Adipocyte (in vitro differentiated cells): ENCODE measurements at regions not wholly inside any gene's neighbourhood (a gene's known extent, or its start where the extent isn't known, plus 50 kb on each side); places are given as distances from the start of the nearest gene placed in this dataset.

ENCODE experiments used
- DNase-seq: peaks from one replicate; pipeline ENCODE4 v3.0.0-alpha.2; 2015; ENCODE audit warnings: low read depth
- H3K27me3 ChIP-seq: replicated peaks from 2 replicates; pipeline ENCODE4 v1.7.0; 2013; ENCODE audit warnings: mild to moderate bottlenecking, low read length, moderate library complexity; ENCODE audit not compliant: control insufficient read depth, insufficient read depth
- H3K36me3 ChIP-seq: 2 replicates; pipeline ENCODE4 v1.7.0; 2013; ENCODE audit warnings: low read length, mild to moderate bottlenecking, moderate library complexity; ENCODE audit not compliant: control insufficient read depth, insufficient read depth, severe bottlenecking
- H3K4me1 ChIP-seq: 2 replicates; pipeline ENCODE4 v1.7.0; 2013; ENCODE audit warnings: mild to moderate bottlenecking, low read length, moderate library complexity; ENCODE audit not compliant: control insufficient read depth, insufficient read depth
- H3K4me3 ChIP-seq: 2 replicates; pipeline ENCODE4 v1.7.0; 2013; ENCODE audit warnings: mild to moderate bottlenecking, low read length, moderate library complexity
- H3K9ac ChIP-seq: 2 replicates; pipeline ENCODE4 v1.7.0; 2013; ENCODE audit warnings: mild to moderate bottlenecking, low read length, moderate library complexity
- H3K9me3 ChIP-seq: 2 replicates; pipeline ENCODE4 v1.7.0; 2013; ENCODE audit warnings: mild to moderate bottlenecking, low read length, moderate library complexity; ENCODE audit not compliant: control insufficient read depth

DNA sequence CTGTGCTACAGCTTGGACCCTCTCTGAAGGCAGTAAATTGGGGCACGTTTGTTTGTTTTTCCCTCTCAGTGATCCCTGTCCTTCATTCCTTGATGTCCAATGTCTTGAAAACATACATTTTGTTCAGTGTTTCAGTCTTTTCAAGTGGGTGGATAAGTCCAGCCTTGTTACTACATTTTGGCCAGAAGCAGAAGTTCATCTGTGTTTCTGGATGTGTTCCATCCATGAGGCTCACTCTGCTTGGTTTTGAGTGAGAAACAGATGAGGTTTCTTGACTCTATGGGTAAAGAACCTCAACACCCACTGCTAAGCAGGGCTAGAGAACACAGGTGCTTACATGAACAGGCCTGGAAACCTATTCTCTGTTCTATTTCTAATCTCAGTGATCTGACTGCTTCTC, 74.5 kb upstream of the RFX8 start:
- Histone ChIP-seq H3K4me1 (peaks cover 11% of the 10 kb centered on the region), H3K36me3 (no peaks in the 10 kb centered on the region), H3K9me3 (no peaks in the 10 kb centered on the region), H3K9ac (no peak overlapping the region), H3K27me3 (no peaks in the 10 kb centered on the region), H3K4me3 (no peak overlapping the region)
- no peak for DNase-seq

DNA sequence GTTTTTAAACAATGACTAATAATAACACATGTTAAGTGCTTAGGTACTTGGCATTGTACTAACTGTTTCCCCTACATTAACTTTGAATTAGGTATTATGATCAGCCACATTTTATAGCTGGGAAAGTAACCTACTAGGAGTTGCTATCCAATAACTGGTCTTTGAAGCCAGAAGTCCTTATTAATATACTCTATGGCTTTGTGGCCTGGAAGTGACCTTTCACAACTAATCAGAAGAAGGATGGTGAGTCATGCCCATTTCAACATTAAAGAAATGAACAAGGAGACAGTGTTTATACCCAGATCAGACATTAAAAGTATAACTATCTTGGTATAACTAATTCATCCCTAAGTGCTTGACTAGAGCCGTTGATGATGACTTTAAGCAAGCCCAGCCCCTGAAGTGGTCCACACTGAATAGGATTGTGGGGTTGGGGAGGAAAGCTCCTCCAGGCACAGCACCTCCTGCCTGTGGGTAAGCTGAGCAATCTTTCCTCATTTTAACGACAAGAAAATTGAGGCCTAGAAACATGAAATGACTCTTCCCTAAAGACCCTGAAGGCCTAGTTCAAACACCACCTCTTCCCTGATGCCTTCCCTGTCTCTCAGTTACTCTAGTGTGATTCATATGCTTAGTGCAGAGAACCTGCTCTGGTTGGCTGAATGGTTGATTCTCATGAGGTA, 71.6 kb upstream of the RFX8 start:
- H3K4me1 ChIP-seq = peaks cover 11% of the 10 kb centered on the region
- H3K9me3 ChIP-seq = no peaks in the 10 kb centered on the region
- H3K4me3 ChIP-seq = no peak overlapping the region
- DNase-seq = peak; percentile 6
- no peaks in the 10 kb centered on the region for H3K27me3 ChIP-seq
- H3K36me3 ChIP-seq = no peaks in the 10 kb centered on the region
- H3K9ac ChIP-seq = no peak overlapping the region

DNA sequence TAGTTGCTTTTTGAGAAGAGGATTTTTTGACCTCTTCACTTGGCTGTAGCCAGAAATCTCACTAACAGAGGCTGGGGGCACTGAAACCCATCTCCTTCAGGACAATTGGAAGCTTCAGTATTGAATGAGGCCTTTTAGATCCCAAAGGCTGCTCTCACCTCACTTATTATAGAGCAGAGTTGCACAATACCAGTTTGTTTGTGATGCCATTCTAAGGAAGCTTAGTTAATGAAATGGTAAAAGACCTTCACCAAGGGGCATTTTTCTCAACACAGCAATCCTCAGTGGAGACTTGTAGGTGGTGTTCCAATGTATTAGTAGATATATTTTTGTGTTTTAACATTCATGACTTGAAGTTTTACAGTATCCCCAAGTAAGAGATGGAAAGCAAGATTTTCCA, 71.0 kb upstream of the RFX8 start:
- Histone ChIP-seq H3K27me3 (no peaks in the 10 kb centered on the region), H3K36me3 (no peaks in the 10 kb centered on the region), H3K4me3 (no peak overlapping the region), H3K9ac (no peak overlapping the region), H3K4me1 (peaks cover 14% of the 10 kb centered on the region), H3K9me3 (no peaks in the 10 kb centered on the region)
- DNase-seq = no peak

DNA sequence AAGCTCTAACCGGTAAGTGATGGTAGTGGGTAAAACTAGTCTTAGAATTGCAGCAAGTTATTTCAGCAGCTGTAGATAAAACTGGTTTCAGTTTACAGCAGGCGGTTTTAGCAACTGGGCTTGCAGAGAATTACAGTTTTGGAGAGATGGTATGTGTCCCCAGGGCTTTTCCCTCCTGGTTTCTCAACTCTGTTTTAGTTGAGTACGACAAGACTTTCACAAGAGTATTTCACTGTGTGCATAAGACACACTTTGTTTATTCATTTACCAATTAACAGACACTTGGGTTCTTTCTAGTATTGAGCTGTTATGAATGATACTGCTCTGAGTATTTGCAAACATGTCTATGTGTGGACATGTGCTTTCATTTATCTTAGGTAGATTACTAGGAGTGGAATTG, 65.6 kb upstream of the RFX8 start:
- Histone ChIP-seq H3K27me3 (no peaks in the 10 kb centered on the region), H3K4me3 (peak overlapping the region; percentile 39), H3K4me1 (peaks cover 9% of the 10 kb centered on the region), H3K36me3 (no peaks in the 10 kb centered on the region), H3K9ac (no peak overlapping the region), H3K9me3 (no peaks in the 10 kb centered on the region)
- DNase-seq = peak; percentile 96

DNA sequence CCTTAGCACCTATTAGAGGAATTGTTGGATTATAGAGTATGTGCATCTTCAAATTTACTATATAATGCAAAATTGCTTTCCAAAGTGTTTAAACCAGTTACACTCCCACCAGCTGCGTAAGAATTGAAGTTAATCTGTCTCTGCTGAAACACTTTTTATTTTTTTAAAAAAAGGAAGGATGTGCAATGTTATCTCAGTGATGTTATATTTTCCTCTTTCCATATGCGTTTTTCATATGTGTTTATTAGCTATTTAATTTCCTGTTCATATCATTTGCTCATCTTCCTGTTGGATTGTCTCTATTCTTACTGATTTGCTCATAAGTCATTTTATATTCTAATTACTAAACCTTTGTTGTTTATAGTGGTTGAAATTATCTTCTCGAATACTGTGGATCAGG, 63.2 kb upstream of the RFX8 start:
- H3K27me3 ChIP-seq = no peaks in the 10 kb centered on the region
- DNase-seq = no peak
- H3K9ac ChIP-seq = no peak overlapping the region
- peaks cover 13% of the 10 kb centered on the region for H3K4me1 ChIP-seq
- H3K36me3 ChIP-seq = no peaks in the 10 kb centered on the region
- H3K9me3 ChIP-seq = no peaks in the 10 kb centered on the region
- no peak overlapping the region for H3K4me3 ChIP-seq

DNA sequence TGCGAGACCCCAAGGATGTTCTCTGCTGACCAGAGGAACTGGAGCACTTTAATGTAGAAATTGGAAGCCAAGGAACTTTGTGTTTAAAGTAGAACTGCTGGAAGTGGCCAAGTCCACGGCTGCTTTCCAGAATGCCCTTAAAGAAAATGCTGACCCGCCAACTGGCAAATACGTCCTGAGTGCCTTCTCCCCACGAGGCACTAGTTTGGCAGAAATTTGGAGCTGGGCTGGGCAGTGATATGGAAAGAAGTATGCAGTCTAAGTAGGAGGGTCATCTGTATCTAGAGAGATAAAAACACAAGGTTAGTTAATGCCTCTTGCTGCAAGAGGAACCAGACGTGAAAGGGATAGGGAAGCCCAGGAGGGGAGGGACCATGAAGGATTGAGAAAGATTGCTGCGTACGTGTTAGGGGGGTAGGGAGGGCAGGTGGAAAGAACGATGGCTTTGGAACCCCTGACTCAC, 59.3 kb upstream of the RFX8 start:
- H3K4me3 ChIP-seq = no peak overlapping the region
- no peaks in the 10 kb centered on the region for H3K27me3 ChIP-seq
- no peaks in the 10 kb centered on the region for H3K36me3 ChIP-seq
- DNase-seq = no peak
- H3K9me3 ChIP-seq = no peaks in the 10 kb centered on the region
- no peak overlapping the region for H3K9ac ChIP-seq
- H3K4me1 ChIP-seq = peaks cover 4% of the 10 kb centered on the region

DNA sequence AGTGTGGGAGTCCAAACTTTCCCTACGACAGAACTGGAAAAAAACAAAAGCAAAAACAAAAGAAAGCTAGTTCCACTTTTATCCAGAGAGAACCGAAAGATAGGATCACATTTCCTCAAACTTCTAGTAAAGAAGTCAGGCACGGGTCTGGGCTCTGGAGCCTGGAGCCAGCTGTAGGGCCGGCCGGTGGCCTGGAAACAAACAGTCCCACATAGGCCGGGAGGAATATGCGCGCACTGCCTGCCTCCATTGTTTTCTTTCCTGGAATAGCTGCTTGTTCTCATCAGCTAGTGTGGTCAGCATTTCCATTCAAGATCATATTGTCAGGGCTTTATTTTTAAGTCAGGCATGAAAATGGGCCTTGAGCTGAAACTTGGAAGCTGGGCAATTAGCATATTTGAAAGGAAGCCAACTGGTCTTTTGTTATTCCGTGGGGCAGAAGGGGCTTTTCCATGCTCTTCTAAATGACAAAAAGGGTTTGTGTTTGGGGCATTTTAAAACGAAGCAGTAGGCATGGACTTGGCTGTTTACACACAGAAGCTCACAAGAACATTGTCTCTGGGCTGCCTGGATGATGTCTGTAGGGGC, 58.7 kb upstream of the RFX8 start:
- no peaks in the 10 kb centered on the region for H3K27me3 ChIP-seq
- no peaks in the 10 kb centered on the region for H3K36me3 ChIP-seq
- DNase-seq = peak; percentile 7
- H3K4me3 ChIP-seq = no peak overlapping the region
- no peaks in the 10 kb centered on the region for H3K9me3 ChIP-seq
- H3K9ac ChIP-seq = no peak overlapping the region
- peaks cover 4% of the 10 kb centered on the region for H3K4me1 ChIP-seq

DNA sequence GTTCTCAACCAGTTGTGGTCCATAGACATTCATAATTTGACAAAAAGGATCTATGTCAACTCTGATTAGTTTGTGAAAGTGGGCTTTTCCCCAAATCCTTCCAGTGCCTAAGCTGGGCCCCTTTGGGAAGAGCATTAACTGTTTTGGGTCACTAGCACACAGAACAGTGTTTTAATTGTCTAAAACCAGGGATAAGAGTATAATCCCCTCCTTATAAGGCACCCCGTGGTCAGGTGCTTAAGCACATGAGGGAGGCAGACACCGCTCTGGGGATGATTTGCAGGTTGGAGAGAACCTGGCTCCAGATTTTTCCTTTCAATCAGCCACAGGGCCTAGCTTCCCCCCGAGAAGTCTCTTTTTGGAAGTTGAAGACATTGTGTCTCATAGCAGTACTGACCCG, 53.6 kb upstream of the RFX8 start:
- H3K36me3 ChIP-seq = no peaks in the 10 kb centered on the region

DNA sequence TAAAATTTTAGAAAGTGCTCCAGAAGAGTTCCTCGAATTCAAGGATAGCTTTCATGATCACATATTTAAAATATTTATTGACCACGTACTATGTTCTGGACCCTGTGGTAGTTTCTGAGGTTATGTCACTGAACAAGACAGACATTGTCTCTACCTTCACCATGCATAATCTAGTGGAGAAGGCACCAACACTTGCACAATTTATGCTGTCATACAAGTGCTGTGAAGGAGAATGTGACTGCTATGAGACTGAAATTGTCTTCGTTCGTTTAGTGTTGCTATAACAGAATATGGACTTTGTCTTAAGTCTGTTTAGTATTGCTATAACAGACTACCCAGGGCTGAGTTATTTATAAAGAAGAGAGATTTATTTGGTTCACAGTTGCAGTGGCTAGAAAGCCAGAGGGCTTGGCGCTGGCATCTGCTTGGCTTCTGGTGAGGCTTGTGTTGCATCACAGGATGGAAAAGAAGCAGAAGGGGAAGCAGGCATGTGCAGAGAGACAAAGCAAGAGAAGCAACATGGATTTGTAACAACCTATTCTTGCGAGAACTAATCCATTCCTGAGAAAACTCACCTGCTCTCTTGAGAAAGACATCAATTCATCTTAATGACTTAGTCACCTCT, 50.0 kb upstream of the RFX8 start:
- H3K36me3 ChIP-seq = no peaks in the 10 kb centered on the region
- no peaks in the 10 kb centered on the region for H3K27me3 ChIP-seq
- H3K9me3 ChIP-seq = no peaks in the 10 kb centered on the region
- peaks cover 5% of the 10 kb centered on the region for H3K4me1 ChIP-seq
- DNase-seq = peak; percentile 33
- no peak overlapping the region for H3K9ac ChIP-seq
- H3K4me3 ChIP-seq = no peak overlapping the region

More for the DNA sequence above, 53.6 kb upstream of the RFX8 start:
- Histone ChIP-seq H3K4me1 (no peaks in the 10 kb centered on the region), H3K27me3 (no peaks in the 10 kb centered on the region), H3K9me3 (no peaks in the 10 kb centered on the region), H3K4me3 (no peak overlapping the region), H3K9ac (no peak overlapping the region)
- no peak for DNase-seq
